Epithelial cell of proximal tubule (primary cell): ENCODE measurements at regions not wholly inside any gene's neighbourhood (a gene's known extent, or its start where the extent isn't known, plus 50 kb on each side); places are given as distances from the start of the nearest gene placed in this dataset.

ENCODE experiments used
- DNase-seq: peaks from one replicate; pipeline ENCODE4 v3.0.0-alpha.2; 2011; ENCODE audit warnings: low read depth
- H3K4me3 ChIP-seq: 2 replicates; pipeline ENCODE4 v1.5.1; 2011; ENCODE audit warnings: low read depth, mild to moderate bottlenecking, low read length
- TF ChIP-seq, protein P1 (sequence below): conservative IDR thresholded peaks from 2 replicates; pipeline ENCODE4 v1.5.1; 2012; ENCODE audit warnings: low read depth, mild to moderate bottlenecking, low read length

- TF ChIP-seq, protein P1, sequence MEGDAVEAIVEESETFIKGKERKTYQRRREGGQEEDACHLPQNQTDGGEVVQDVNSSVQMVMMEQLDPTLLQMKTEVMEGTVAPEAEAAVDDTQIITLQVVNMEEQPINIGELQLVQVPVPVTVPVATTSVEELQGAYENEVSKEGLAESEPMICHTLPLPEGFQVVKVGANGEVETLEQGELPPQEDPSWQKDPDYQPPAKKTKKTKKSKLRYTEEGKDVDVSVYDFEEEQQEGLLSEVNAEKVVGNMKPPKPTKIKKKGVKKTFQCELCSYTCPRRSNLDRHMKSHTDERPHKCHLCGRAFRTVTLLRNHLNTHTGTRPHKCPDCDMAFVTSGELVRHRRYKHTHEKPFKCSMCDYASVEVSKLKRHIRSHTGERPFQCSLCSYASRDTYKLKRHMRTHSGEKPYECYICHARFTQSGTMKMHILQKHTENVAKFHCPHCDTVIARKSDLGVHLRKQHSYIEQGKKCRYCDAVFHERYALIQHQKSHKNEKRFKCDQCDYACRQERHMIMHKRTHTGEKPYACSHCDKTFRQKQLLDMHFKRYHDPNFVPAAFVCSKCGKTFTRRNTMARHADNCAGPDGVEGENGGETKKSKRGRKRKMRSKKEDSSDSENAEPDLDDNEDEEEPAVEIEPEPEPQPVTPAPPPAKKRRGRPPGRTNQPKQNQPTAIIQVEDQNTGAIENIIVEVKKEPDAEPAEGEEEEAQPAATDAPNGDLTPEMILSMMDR, result peak; percentile 54
- no peak for DNase-seq
- H3K4me3 ChIP-seq, result no peak overlapping the region
Measured at GRCh38 chr14:22185191-22185590, 403.8 kb downstream of the DAD1 start.

DNA sequence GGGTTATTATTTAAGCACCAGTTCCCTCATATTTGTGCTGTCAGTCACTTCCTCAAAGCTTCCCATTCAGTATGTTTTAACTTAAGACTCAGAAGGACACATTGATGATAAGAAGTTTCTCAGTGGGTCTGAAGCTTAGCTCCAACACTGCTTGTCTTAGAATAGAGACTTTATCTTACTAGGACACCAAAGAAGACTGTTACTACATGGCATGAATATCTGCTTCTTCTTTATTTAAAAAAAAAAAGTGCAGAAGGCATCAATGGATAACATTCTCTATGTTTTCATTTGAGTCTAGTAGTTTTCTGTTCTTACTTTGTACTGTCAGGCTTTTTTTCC lies 404.2 kb downstream of the DAD1 start:
- TF ChIP-seq, protein P1, result no peak
- H3K4me3 ChIP-seq, result no peak overlapping the region

GRCh38 chr14:22184157-22184829 lies 404.7 kb downstream of the DAD1 start:
- TF ChIP-seq, protein P1, result no peak
- no peak for DNase-seq
- H3K4me3 ChIP-seq, result no peak overlapping the region

More for the DNA sequence above, 404.2 kb downstream of the DAD1 start:
- no peak for DNase-seq

DNA sequence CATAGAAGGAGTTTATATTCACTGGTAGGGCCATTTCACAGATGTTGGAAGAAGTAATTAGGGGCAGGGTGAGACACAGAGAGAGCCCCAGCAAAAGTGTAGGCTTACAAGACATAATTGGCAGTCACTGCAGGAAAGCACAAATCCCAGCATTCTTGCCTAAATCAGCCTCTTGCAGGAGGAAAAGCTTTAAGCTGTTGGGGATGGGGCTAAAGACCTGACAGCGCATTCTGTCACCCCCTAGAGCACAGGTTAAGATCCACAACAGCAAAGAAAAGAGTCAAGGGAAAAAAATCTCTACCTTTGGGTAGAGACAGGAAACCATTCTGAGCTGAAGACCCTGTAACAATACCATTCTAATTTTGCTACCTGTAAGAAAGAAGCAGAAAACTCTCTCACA lies 409.0 kb downstream of the DAD1 start:
- TF ChIP-seq, protein P1, result peak; percentile 6
- no peak overlapping the region for H3K4me3 ChIP-seq
- DNase-seq, result no peak

- no peak for DNase-seq
- TF ChIP-seq, protein P1, result no peak
- no peak overlapping the region for H3K4me3 ChIP-seq
Measured at GRCh38 chr14:22179190-22179589, 409.8 kb downstream of the DAD1 start.

DNA sequence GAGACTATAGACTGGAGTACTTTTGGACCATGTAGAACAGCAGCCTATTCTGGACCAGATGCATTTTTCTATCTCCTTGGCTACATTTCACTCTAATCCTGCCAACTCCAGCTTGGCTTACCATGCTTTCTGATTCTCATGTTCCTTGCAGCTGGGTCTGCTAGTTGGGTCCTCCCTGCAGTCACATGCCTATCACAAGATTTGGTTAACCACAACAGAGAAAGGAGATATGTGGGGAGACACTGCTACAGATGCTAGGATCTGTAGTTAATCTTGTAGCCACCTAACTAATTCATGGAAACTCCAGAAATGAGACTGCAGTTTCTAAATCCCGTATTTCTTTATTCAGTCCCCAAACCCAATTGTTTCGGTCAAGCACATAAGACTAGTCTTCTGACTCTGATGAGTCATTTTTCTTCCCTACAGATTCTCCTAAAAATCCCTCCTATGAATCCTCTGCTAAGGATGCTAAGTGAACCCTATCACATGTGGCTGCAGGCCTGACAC lies 410.6 kb downstream of the DAD1 start:
- H3K4me3 ChIP-seq, result no peak overlapping the region
- TF ChIP-seq, protein P1, result no peak
- DNase-seq, result no peak

DNA sequence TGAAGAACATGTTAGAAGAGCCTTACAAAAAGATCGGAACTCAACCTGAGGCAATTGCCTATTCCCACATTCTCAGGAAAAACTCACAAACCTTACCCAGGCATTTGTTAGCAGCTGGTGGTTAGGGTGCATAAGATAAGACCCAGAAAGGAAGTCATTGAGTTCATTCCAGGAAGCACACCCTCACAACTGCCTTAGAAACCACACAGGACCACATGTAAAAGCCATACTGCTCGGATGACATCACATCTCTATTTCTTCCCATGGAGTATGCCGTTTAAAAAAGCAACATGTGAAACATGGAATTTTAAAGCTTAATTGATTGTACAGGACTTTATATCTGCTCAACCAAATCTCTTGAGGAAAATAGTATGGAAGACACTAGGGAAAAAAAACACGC lies 411.2 kb downstream of the DAD1 start:
- TF ChIP-seq, protein P1, result no peak
- H3K4me3 ChIP-seq, result no peak overlapping the region
- no peak for DNase-seq
